HT-29 (cell line): ENCODE measurements at regions not wholly inside any gene's neighbourhood (a gene's known extent, or its start where the extent isn't known, plus 50 kb on each side); places are given as distances from the start of the nearest gene placed in this dataset.

ENCODE experiments used
- DNase-seq: peaks from one replicate; pipeline ENCODE4 v3.0.0-alpha.2; 2015; ENCODE audit warnings: low spot score

- DNase-seq: no peak
Measured at GRCh38 chr6:122052346-122052900, 347.0 kb upstream of the HSF2 start.

GRCh38 chr6:122059918-122060317 lies 339.5 kb upstream of the HSF2 start:
- DNase-seq: no peak

GRCh38 chr6:122061855-122062254 lies 337.6 kb upstream of the HSF2 start:
- no peak for DNase-seq

GRCh38 chr6:122063076-122063475 lies 336.4 kb upstream of the HSF2 start:
- DNase-seq: no peak

GRCh38 chr6:122063761-122064160 lies 335.7 kb upstream of the HSF2 start:
- no peak for DNase-seq

GRCh38 chr6:122066200-122066599 lies 333.3 kb upstream of the HSF2 start:
- no peak for DNase-seq

GRCh38 chr6:122068291-122068769 lies 331.1 kb upstream of the HSF2 start:
- DNase-seq: no peak

- DNase-seq: no peak
Measured at GRCh38 chr6:122069932-122070331, 329.5 kb upstream of the HSF2 start.

- no peak for DNase-seq
Measured at GRCh38 chr6:122072014-122072647, 327.3 kb upstream of the HSF2 start.

- no peak for DNase-seq
Measured at GRCh38 chr6:122075084-122075838, 324.2 kb upstream of the HSF2 start.

GRCh38 chr6:122075917-122076316 lies 323.5 kb upstream of the HSF2 start:
- DNase-seq: no peak

- no peak for DNase-seq
Measured at GRCh38 chr6:122077603-122078002, 321.8 kb upstream of the HSF2 start.

- DNase-seq: no peak
Measured at GRCh38 chr6:122078481-122078880, 321.0 kb upstream of the HSF2 start.

GRCh38 chr6:122079916-122080315 lies 319.5 kb upstream of the HSF2 start:
- DNase-seq: no peak

- no peak for DNase-seq
Measured at GRCh38 chr6:122081921-122082320, 317.5 kb upstream of the HSF2 start.

GRCh38 chr6:122082370-122082769 lies 317.1 kb upstream of the HSF2 start:
- DNase-seq: no peak

- no peak for DNase-seq
Measured at GRCh38 chr6:122092366-122092765, 307.1 kb upstream of the HSF2 start.

- no peak for DNase-seq
Measured at GRCh38 chr6:122098201-122098678, 301.2 kb upstream of the HSF2 start.

GRCh38 chr6:122102026-122102425 lies 297.4 kb upstream of the HSF2 start:
- no peak for DNase-seq

- no peak for DNase-seq
Measured at GRCh38 chr6:122107256-122107852, 292.1 kb upstream of the HSF2 start.

- no peak for DNase-seq
Measured at GRCh38 chr6:122109075-122109474, 290.4 kb upstream of the HSF2 start.

- DNase-seq: no peak
Measured at GRCh38 chr6:122114717-122115116, 284.7 kb upstream of the HSF2 start.
